Transverse colon (tissue), 3 donors: ENCODE measurements at regions not wholly inside any gene's neighbourhood (a gene's known extent, or its start where the extent isn't known, plus 50 kb on each side); places are given as distances from the start of the nearest gene placed in this dataset.

Source experiments
- EP300 ChIP-seq: sonication (generic); formaldehyde crosslinking; IDR thresholded peaks from one replicate; pipeline ENCODE4 v1.6.1; 2017; ENCODE audit warnings: antibody characterized with exemption, low read depth
- TF ChIP-seq, protein P1 (sequence below), 5 experiments: fragments of 200-600 bp in 3 of 5; fragments of 450-650 bp in 2 of 5; sonication (generic) in 3 of 5; IDR thresholded peaks; 1 replicate in 2 of 5; 2 replicates in 3 of 5; pipeline ENCODE4 v1.5.1; 2016 to 2017; ENCODE audit warnings: antibody characterized with exemption in 5 of 5, inconsistent platforms in 3 of 5, mild to moderate bottlenecking in 2 of 5, moderate library complexity in 1 of 5

DNA sequence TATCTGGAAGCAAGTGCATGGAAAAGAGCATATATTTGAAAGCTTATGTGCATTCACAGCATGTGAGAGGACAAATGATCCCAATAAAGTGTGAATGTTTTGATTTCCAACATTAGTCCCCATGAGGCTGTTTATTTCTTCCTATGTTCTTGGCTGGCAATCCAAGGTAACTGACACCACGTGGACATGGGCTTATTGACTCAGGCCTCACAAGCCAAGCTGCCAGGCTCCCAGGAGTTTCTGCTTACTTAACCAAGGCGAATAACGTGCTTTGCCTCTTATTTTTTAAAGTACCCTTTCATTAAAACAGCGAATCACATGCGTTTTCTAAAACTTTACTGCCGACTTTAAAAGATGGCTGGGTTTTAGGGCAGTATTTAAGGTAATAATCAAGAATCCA lies 441.7 kb downstream of the FUT8 start:
- TF ChIP-seq, protein P1, sequence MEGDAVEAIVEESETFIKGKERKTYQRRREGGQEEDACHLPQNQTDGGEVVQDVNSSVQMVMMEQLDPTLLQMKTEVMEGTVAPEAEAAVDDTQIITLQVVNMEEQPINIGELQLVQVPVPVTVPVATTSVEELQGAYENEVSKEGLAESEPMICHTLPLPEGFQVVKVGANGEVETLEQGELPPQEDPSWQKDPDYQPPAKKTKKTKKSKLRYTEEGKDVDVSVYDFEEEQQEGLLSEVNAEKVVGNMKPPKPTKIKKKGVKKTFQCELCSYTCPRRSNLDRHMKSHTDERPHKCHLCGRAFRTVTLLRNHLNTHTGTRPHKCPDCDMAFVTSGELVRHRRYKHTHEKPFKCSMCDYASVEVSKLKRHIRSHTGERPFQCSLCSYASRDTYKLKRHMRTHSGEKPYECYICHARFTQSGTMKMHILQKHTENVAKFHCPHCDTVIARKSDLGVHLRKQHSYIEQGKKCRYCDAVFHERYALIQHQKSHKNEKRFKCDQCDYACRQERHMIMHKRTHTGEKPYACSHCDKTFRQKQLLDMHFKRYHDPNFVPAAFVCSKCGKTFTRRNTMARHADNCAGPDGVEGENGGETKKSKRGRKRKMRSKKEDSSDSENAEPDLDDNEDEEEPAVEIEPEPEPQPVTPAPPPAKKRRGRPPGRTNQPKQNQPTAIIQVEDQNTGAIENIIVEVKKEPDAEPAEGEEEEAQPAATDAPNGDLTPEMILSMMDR (IDR thresholded peaks at IDR 0.05), result no peak
- no peak for TF ChIP-seq EP300
